Neural progenitor cell (in vitro differentiated cells): ENCODE measurements at regions not wholly inside any gene's neighbourhood (a gene's known extent, or its start where the extent isn't known, plus 50 kb on each side); places are given as distances from the start of the nearest gene placed in this dataset.

Source experiments
- DNase-seq: peaks from one replicate; pipeline ENCODE4 v3.0.0-alpha.2; 2016; ENCODE audit warnings: low spot score
- H2AFZ ChIP-seq: fragments of 200-600 bp; sonication (generic); replicated peaks from 2 replicates; pipeline ENCODE4 v1.6.1; 2016; ENCODE audit warnings: antibody characterized with exemption
- H3F3A ChIP-seq: fragments of 200-600 bp; sonication (generic); 2 replicates; pipeline ENCODE4 v1.6.1; 2016; ENCODE audit warnings: antibody characterized with exemption, low read depth
- H3K27ac ChIP-seq: fragments of 200-600 bp; sonication (generic); 2 replicates; pipeline ENCODE4 v1.5.1; 2016; ENCODE audit warnings: mild to moderate bottlenecking
- H3K27me3 ChIP-seq: fragments of 200-600 bp; sonication (generic); 2 replicates; pipeline ENCODE4 v1.6.1; 2016; ENCODE audit warnings: mild to moderate bottlenecking, moderate library complexity
- H3K36me3 ChIP-seq: fragments of 200-600 bp; sonication (generic); 2 replicates; pipeline ENCODE4 v1.5.1; 2016
- H3K4me1 ChIP-seq: fragments of 200-600 bp; sonication (generic); 2 replicates; pipeline ENCODE4 v1.6.1; 2016; ENCODE audit warnings: mixed run types
- H3K4me2 ChIP-seq: fragments of 200-600 bp; sonication (generic); 2 replicates; pipeline ENCODE4 v1.6.1; 2016
- H3K4me3 ChIP-seq: fragments of 200-600 bp; sonication (generic); 2 replicates; pipeline ENCODE4 v1.5.1; 2016
- H3K79me2 ChIP-seq: fragments of 200-600 bp; sonication (generic); 2 replicates; pipeline ENCODE4 v1.6.1; 2016; ENCODE audit warnings: low read depth
- H3K9ac ChIP-seq: fragments of 200-600 bp; sonication (generic); 2 replicates; pipeline ENCODE4 v1.6.1; 2016
- H3K9me3 ChIP-seq: fragments of 200-600 bp; sonication (generic); 2 replicates; pipeline ENCODE4 v1.5.1; 2016; ENCODE audit warnings: low read depth
- H4K20me1 ChIP-seq: fragments of 200-600 bp; sonication (generic); 2 replicates; pipeline ENCODE4 v1.6.1; 2016; ENCODE audit warnings: low read depth
- H3K27ac Mint-ChIP-seq: 3 replicates; pipeline ENCODE4 v1.8.0; 2021; ENCODE audit warnings: mixed read lengths
- H3K27me3 Mint-ChIP-seq: 2 replicates; pipeline ENCODE4 v1.8.0; 2022; ENCODE audit warnings: low read depth, mild to moderate bottlenecking, inconsistent platforms, moderate library complexity, mixed read lengths; ENCODE audit not compliant: insufficient read depth
- H3K36me3 Mint-ChIP-seq: 3 replicates; pipeline ENCODE4 v1.8.0; 2021; ENCODE audit warnings: mixed read lengths
- H3K4me1 Mint-ChIP-seq: 3 replicates; pipeline ENCODE4 v1.8.0; 2021; ENCODE audit warnings: mixed read lengths
- H3K4me3 Mint-ChIP-seq: 3 replicates; pipeline ENCODE4 v1.8.0; 2021; ENCODE audit warnings: mild to moderate bottlenecking, moderate library complexity, mixed read lengths
- H3K9me3 Mint-ChIP-seq: 3 replicates; pipeline ENCODE4 v1.8.0; 2020; ENCODE audit warnings: mixed read lengths
- EZH2 ChIP-seq: fragments of 200-600 bp; sonication (generic); IDR thresholded peaks from 2 replicates; pipeline ENCODE4 v1.6.1; 2017; ENCODE audit warnings: antibody characterized with exemption, mild to moderate bottlenecking, moderate library complexity
- EZH2phosphoT487 ChIP-seq: fragments of 200-600 bp; sonication (generic); IDR thresholded peaks from 2 replicates; pipeline ENCODE4 v1.6.1; 2017; ENCODE audit warnings: antibody characterized with exemption
- TF ChIP-seq, protein P1 (sequence below): fragments of 200-600 bp; sonication (generic); IDR thresholded peaks from 2 replicates; pipeline ENCODE4 v1.5.1; 2017; ENCODE audit warnings: antibody characterized with exemption, mild to moderate bottlenecking

DNA sequence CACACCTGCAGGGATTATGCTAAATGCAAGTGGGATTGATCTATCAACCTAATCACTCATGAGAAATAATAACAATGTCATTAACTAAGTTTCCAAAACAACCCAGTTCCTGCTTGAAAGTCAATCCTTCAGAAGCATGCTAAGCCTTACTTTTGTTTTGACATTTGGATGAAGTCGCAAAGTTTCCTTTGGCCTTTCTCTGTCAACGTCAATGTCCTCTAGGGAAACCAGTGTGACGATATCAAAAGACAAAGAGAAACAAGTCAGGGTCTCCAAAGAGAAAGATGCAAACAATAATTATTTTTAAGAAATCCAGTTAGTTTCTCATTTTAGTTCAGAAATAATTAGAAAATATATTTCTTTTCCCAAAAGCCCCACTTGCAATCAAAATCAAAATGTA, 86.7 kb upstream of the SRD5A3 start:
- TF ChIP-seq, protein P1, sequence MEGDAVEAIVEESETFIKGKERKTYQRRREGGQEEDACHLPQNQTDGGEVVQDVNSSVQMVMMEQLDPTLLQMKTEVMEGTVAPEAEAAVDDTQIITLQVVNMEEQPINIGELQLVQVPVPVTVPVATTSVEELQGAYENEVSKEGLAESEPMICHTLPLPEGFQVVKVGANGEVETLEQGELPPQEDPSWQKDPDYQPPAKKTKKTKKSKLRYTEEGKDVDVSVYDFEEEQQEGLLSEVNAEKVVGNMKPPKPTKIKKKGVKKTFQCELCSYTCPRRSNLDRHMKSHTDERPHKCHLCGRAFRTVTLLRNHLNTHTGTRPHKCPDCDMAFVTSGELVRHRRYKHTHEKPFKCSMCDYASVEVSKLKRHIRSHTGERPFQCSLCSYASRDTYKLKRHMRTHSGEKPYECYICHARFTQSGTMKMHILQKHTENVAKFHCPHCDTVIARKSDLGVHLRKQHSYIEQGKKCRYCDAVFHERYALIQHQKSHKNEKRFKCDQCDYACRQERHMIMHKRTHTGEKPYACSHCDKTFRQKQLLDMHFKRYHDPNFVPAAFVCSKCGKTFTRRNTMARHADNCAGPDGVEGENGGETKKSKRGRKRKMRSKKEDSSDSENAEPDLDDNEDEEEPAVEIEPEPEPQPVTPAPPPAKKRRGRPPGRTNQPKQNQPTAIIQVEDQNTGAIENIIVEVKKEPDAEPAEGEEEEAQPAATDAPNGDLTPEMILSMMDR = no peak
- TF ChIP-seq EZH2 (no peak), EZH2phosphoT487 (no peak)
- H3K27me3 ChIP-seq = no peaks in the 10 kb centered on the region
- no peak overlapping the region for H2AFZ ChIP-seq
- no peak overlapping the region for H3K9ac ChIP-seq
- Mint-ChIP-seq H3K4me3 (no peak overlapping the region), H3K9me3 (no peaks in the 10 kb centered on the region), H3K4me1 (peaks cover 21% of the 10 kb centered on the region), H3K36me3 (no peaks in the 10 kb centered on the region), H3K27me3 (no peaks in the 10 kb centered on the region), H3K27ac (no peak overlapping the region)
- no peaks in the 10 kb centered on the region for H3K9me3 ChIP-seq
- H3K79me2 ChIP-seq = no peaks in the 10 kb centered on the region
- H3K4me1 ChIP-seq = no peaks in the 10 kb centered on the region
- no peaks in the 10 kb centered on the region for H3K36me3 ChIP-seq
- H3K4me3 ChIP-seq = no peak overlapping the region
- H3F3A ChIP-seq = no peaks in the 10 kb centered on the region
- H3K4me2 ChIP-seq = no peak overlapping the region
- no peak for DNase-seq
- no peak overlapping the region for H3K27ac ChIP-seq
- no peaks in the 10 kb centered on the region for H4K20me1 ChIP-seq

DNA sequence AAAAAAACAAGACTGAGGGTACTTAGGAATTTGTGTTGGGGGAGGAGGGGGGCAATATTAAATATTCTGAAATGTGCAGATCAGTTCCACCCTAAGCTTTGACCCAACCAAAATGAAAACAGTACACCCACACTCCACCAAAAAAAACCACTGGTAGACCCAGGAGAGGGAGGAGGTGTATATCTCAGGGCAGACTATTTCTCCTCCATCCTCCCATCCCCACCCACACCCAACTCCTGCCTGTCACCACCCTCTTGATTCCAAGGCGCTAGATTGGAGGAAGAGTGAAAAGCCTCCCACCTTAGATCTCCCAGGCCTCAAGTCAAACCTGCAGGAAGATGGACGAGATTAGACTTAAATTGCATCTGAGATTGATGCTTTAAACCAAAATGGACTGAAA, 76.6 kb upstream of the SRD5A3 start:
- H3K27me3 ChIP-seq = no peaks in the 10 kb centered on the region
- H3K4me3 Mint-ChIP-seq = no peak overlapping the region
- no peak for DNase-seq
- H3K27ac ChIP-seq = no peak overlapping the region
- no peaks in the 10 kb centered on the region for H3K36me3 Mint-ChIP-seq
- no peaks in the 10 kb centered on the region for H3K79me2 ChIP-seq
- H2AFZ ChIP-seq = no peak overlapping the region
- no peaks in the 10 kb centered on the region for H3F3A ChIP-seq
- no peaks in the 10 kb centered on the region for H4K20me1 ChIP-seq
- H3K27ac Mint-ChIP-seq = no peak overlapping the region
- no peaks in the 10 kb centered on the region for H3K9me3 ChIP-seq
- H3K27me3 Mint-ChIP-seq = peaks cover 4% of the 10 kb centered on the region
- no peak overlapping the region for H3K9ac ChIP-seq
- H3K4me2 ChIP-seq = no peak overlapping the region
- H3K4me3 ChIP-seq = no peak overlapping the region
- H3K4me1 Mint-ChIP-seq = peaks cover 22% of the 10 kb centered on the region
- no peaks in the 10 kb centered on the region for H3K9me3 Mint-ChIP-seq
- TF ChIP-seq EZH2phosphoT487 (no peak), EZH2 (no peak)
- TF ChIP-seq, protein P1 = no peak
- no peaks in the 10 kb centered on the region for H3K36me3 ChIP-seq
- no peaks in the 10 kb centered on the region for H3K4me1 ChIP-seq

DNA sequence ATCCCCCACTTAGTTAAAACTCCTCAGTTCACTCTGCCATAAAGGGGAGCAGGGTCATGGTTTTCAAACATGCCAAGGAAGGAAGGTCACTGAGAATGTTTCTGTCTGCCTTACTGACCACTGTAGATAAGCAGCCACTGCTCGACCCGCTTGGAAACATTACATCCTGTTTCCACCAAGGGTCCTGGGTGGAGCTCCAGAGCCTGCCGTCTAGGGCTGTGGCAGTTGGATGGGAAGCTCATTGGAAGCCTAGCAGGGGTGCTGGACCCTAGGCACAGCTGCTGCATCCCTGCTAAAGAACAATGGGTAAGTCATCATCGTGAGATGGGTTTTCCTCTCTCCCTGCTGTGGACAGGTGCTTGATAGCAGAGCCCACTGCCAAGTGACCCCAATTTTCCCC, 76.0 kb upstream of the SRD5A3 start:
- Histone ChIP-seq H3K27me3 (no peaks in the 10 kb centered on the region), H3K4me3 (no peak overlapping the region), H3K27ac (no peak overlapping the region), H2AFZ (peak overlapping the region; percentile 15), H3K4me2 (no peak overlapping the region), H3K9ac (no peak overlapping the region), H3K9me3 (no peaks in the 10 kb centered on the region), H3F3A (no peaks in the 10 kb centered on the region), H4K20me1 (no peaks in the 10 kb centered on the region), H3K36me3 (no peaks in the 10 kb centered on the region), H3K4me1 (no peaks in the 10 kb centered on the region), H3K79me2 (no peaks in the 10 kb centered on the region)
- TF ChIP-seq EZH2phosphoT487 = no peak
- TF ChIP-seq, protein P1 = no peak
- no peak for TF ChIP-seq EZH2
- Mint-ChIP-seq H3K4me3 (no peak overlapping the region), H3K27ac (no peak overlapping the region), H3K4me1 (peaks cover 22% of the 10 kb centered on the region), H3K27me3 (peaks cover 4% of the 10 kb centered on the region), H3K9me3 (no peaks in the 10 kb centered on the region), H3K36me3 (no peaks in the 10 kb centered on the region)
- no peak for DNase-seq

DNA sequence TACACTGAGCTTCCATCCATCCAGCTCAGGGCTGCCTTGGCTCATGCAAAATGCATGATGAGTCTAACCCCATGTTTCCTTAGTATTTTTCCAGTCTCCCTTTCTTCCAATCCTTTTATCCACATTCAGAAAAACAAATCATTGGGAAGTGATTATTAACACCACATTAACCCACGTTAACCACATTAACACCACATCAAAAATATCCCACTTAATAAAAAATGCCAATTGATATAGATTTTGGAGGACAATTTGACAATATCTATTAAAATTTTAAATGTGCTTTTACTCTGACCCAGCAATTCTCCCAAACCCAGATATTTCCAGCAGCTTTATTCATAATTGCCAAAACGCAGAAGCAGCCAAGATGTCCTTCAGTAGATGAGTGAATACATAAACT, 75.6 kb upstream of the SRD5A3 start:
- H3K4me3 ChIP-seq = no peak overlapping the region
- no peak overlapping the region for H3K27ac ChIP-seq
- no peaks in the 10 kb centered on the region for H3K36me3 ChIP-seq
- no peaks in the 10 kb centered on the region for H3K9me3 ChIP-seq
- no peaks in the 10 kb centered on the region for H3K27me3 ChIP-seq
- TF ChIP-seq EZH2 (no peak), EZH2phosphoT487 (no peak)
- TF ChIP-seq, protein P1 = no peak
- H4K20me1 ChIP-seq = no peaks in the 10 kb centered on the region
- Mint-ChIP-seq H3K4me3 (no peak overlapping the region), H3K4me1 (peaks cover 22% of the 10 kb centered on the region), H3K27me3 (peaks cover 4% of the 10 kb centered on the region), H3K36me3 (no peaks in the 10 kb centered on the region), H3K27ac (no peak overlapping the region), H3K9me3 (no peaks in the 10 kb centered on the region)
- no peaks in the 10 kb centered on the region for H3F3A ChIP-seq
- H3K9ac ChIP-seq = no peak overlapping the region
- DNase-seq = no peak
- no peak overlapping the region for H3K4me2 ChIP-seq
- peak overlapping the region; percentile 15 for H2AFZ ChIP-seq
- no peaks in the 10 kb centered on the region for H3K79me2 ChIP-seq
- no peaks in the 10 kb centered on the region for H3K4me1 ChIP-seq
